Upper lobe of left lung (tissue), 6 donors: ENCODE measurements at regions not wholly inside any gene's neighbourhood (a gene's known extent, or its start where the extent isn't known, plus 50 kb on each side); places are given as distances from the start of the nearest gene placed in this dataset.

ENCODE experiments used
- ATAC-seq, 2 donors: fragments of 200-7000 bp; cut with Tn5 transposase; one replicate each; pipeline ENCODE4 v1.9.1; 2022; ENCODE audit warnings: mild to moderate bottlenecking in 2 of 2, moderate library complexity in 2 of 2; ENCODE audit not compliant: low FRiP score in 2 of 2
- DNase-seq, 2 donors: peaks; one replicate each; pipeline ENCODE4 v3.0.0-alpha.2; 2019 to 2020
- H3K27ac ChIP-seq, 4 donors: fragments of 200-600 bp; sonication (generic); one replicate each; pipeline ENCODE4 v1.5.1; 2016 to 2019
- H3K27me3 ChIP-seq, 4 donors: fragments of 200-600 bp; sonication (generic); one replicate each; pipeline ENCODE4 v1.5.1; 2017 to 2019
- H3K36me3 ChIP-seq, 4 donors: fragments of 200-600 bp; sonication (generic); one replicate each; pipeline ENCODE4 v1.5.1; 2016 to 2019
- H3K4me1 ChIP-seq, 4 donors: fragments of 200-600 bp; sonication (generic); one replicate each; pipeline ENCODE4 v1.5.1; 2018 to 2019
- H3K4me3 ChIP-seq, 4 donors: fragments of 200-600 bp; sonication (generic); one replicate each; pipeline ENCODE4 v1.5.1; 2017 to 2019; ENCODE audit warnings: mild to moderate bottlenecking in 2 of 4, moderate library complexity in 1 of 4
- H3K9me3 ChIP-seq, 4 donors: fragments of 200-600 bp; sonication (generic); one replicate each; pipeline ENCODE4 v1.5.1; 2018 to 2019
- CTCF ChIP-seq, 6 experiments: fragments of 450-650 bp in 4 of 6; fragments of 200-600 bp in 2 of 6; sonication (generic) in 2 of 6; IDR thresholded peaks; one replicate each; pipeline ENCODE4 v1.5.1; 2016 to 2019; ENCODE audit warnings: antibody characterized with exemption in 6 of 6
- EP300 ChIP-seq, 4 donors: sonication (generic); formaldehyde crosslinking; IDR thresholded peaks; one replicate each; pipeline ENCODE4 v1.5.1; 2017; ENCODE audit warnings: antibody characterized with exemption in 4 of 4, control low read depth in 2 of 4
- POLR2A ChIP-seq, 4 donors: fragments of 450-650 bp; IDR thresholded peaks; one replicate each; pipeline ENCODE4 v1.5.1; 2016 to 2017; ENCODE audit warnings: antibody characterized with exemption in 4 of 4, mild to moderate bottlenecking in 2 of 4
- POLR2AphosphoS5 ChIP-seq, 2 donors: sonication (generic); formaldehyde crosslinking; IDR thresholded peaks; one replicate each; pipeline ENCODE4 v1.5.1; 2017; ENCODE audit warnings: antibody characterized with exemption in 2 of 2
- WGBS, 2 donors: methylation state at CpG; one replicate each; pipeline ENCODE4 v1.1.5; 2017 to 2018; 5-methylcytosine and 5-hydroxymethylcytosine counted together
- donor health status: DM: no; HTN: no; CAD: no; lungs with moderate emphysema.
- donor health status: DM: no; HTN: yes; CAD: no; lungs with severe emphysema.

- Histone ChIP-seq H3K4me1 (no peaks in the 10 kb centered on the region), H3K27me3 (no peaks in the 10 kb centered on the region), H3K4me3 (no peak overlapping the region), H3K36me3 (no peaks in the 10 kb centered on the region), H3K9me3 (no peaks in the 10 kb centered on the region), H3K27ac (no peak overlapping the region)
- TF ChIP-seq CTCF (IDR thresholded peaks at IDR 0.05) (no peak), POLR2A (IDR thresholded peaks at IDR 0.05) (no peak), EP300 (IDR thresholded peaks at IDR 0.05) (no peak), POLR2AphosphoS5 (IDR thresholded peaks at IDR 0.05) (no peak)
- ATAC-seq (no peak), DNase-seq (no peak)
- WGBS, 2 donors, result 64 to 72% methylated on average over 4 of the region's 4 CpGs
Measured at GRCh38 chr5:164360589-164360988, 855.2 kb downstream of the MAT2B start.

GRCh38 chr5:164361986-164362385 lies 856.6 kb downstream of the MAT2B start:
- 71 to 73% methylated on average over 5 of the region's 5 CpGs for WGBS, 2 donors
- TF ChIP-seq POLR2AphosphoS5 (IDR thresholded peaks at IDR 0.05), result no peak
- H3K27ac ChIP-seq, result no peak overlapping the region

GRCh38 chr5:164362835-164363234 lies 857.4 kb downstream of the MAT2B start:
- TF ChIP-seq EP300 (IDR thresholded peaks at IDR 0.05) (no peak), POLR2AphosphoS5 (IDR thresholded peaks at IDR 0.05) (no peak), CTCF (IDR thresholded peaks at IDR 0.05) (no peak), POLR2A (IDR thresholded peaks at IDR 0.05) (no peak)
- H3K4me1 ChIP-seq, result no peaks in the 10 kb centered on the region
- H3K9me3 ChIP-seq, result no peaks in the 10 kb centered on the region
- H3K27ac ChIP-seq, result no peak overlapping the region
- H3K36me3 ChIP-seq, result no peaks in the 10 kb centered on the region
- no peaks in the 10 kb centered on the region for H3K27me3 ChIP-seq
- ATAC-seq, result no peak
- no peak for DNase-seq
- H3K4me3 ChIP-seq, result no peak overlapping the region

More at GRCh38 chr5:164361986-164362385, 856.6 kb downstream of the MAT2B start:
- H3K27me3 ChIP-seq, result no peaks in the 10 kb centered on the region
- H3K4me3 ChIP-seq, result no peak overlapping the region
- H3K9me3 ChIP-seq, result no peaks in the 10 kb centered on the region
- no peaks in the 10 kb centered on the region for H3K4me1 ChIP-seq
- DNase-seq, result no peak
- ATAC-seq, result no peak
- no peaks in the 10 kb centered on the region for H3K36me3 ChIP-seq

- no peaks in the 10 kb centered on the region for H3K36me3 ChIP-seq
Measured at GRCh38 chr5:164364237-164365208, 859.1 kb downstream of the MAT2B start.

GRCh38 chr5:164370841-164371240 lies 865.4 kb downstream of the MAT2B start:
- no peaks in the 10 kb centered on the region for H3K4me1 ChIP-seq
- no peak for DNase-seq
- H3K9me3 ChIP-seq, result no peaks in the 10 kb centered on the region
- ATAC-seq, result no peak
- H3K27me3 ChIP-seq, result no peaks in the 10 kb centered on the region
- no peak overlapping the region for H3K27ac ChIP-seq
- no peaks in the 10 kb centered on the region for H3K36me3 ChIP-seq
- WGBS, 2 donors, result 86 to 88% methylated on average over 4 of the region's 4 CpGs
- TF ChIP-seq CTCF (IDR thresholded peaks at IDR 0.05), result no peak
- TF ChIP-seq POLR2A (IDR thresholded peaks at IDR 0.05), result no peak
- TF ChIP-seq EP300 (IDR thresholded peaks at IDR 0.05), result no peak
- no peak for TF ChIP-seq POLR2AphosphoS5 (IDR thresholded peaks at IDR 0.05)
- H3K4me3 ChIP-seq, result no peak overlapping the region

More at GRCh38 chr5:164364237-164365208, 859.1 kb downstream of the MAT2B start:
- Histone ChIP-seq H3K9me3 (no peaks in the 10 kb centered on the region), H3K4me1 (no peaks in the 10 kb centered on the region), H3K27ac (no peak overlapping the region), H3K4me3 (no peak overlapping the region), H3K27me3 (no peaks in the 10 kb centered on the region)
- TF ChIP-seq POLR2A (IDR thresholded peaks at IDR 0.05) (no peak), CTCF (IDR thresholded peaks at IDR 0.05) (no peak), POLR2AphosphoS5 (IDR thresholded peaks at IDR 0.05) (no peak), EP300 (IDR thresholded peaks at IDR 0.05) (no peak)
- ATAC-seq (no peak), DNase-seq (no peak)
- WGBS, 2 donors, result 81 to 83% methylated on average over 7 of the region's 7 CpGs
